ENCODE measurements at regions not wholly inside any gene's neighbourhood (a gene's known extent, or its start where the extent isn't known, plus 50 kb on each side); places are given as distances from the start of the nearest gene placed in this dataset.

- TF ChIP-seq EZH2 (IDR thresholded peaks at IDR 0.05; ENCODE audit: insufficient read depth, poor library complexity, severe bottlenecking) (no peak), EZH2phosphoT487 (IDR thresholded peaks at IDR 0.05; ENCODE audit: insufficient read depth, low read depth) (no peak)
Measured at GRCh38 chr2:220857368-220857767, 714.7 kb downstream of the EPHA4 start.
